Tibial artery (tissue), 4 donors: ENCODE measurements at regions not wholly inside any gene's neighbourhood (a gene's known extent, or its start where the extent isn't known, plus 50 kb on each side); places are given as distances from the start of the nearest gene placed in this dataset.

Experiments
- DNase-seq, 2 donors: peaks; one replicate each; pipeline ENCODE4 v3.0.0-alpha.2; 2019
- H3K27ac ChIP-seq, 2 donors: fragments of 200-600 bp; sonication (generic) in 1 of 2; 1 replicate in 1 of 2; 2 replicates in 1 of 2; pipeline ENCODE4 v1.5.1; 2018 to 2019; ENCODE audit warnings: mild to moderate bottlenecking in 1 of 2
- H3K27me3 ChIP-seq, 2 donors: fragments of 200-600 bp; sonication (generic) in 1 of 2; one replicate each; pipeline versions ENCODE4 v1.5.1 to v1.6.0; 2016 to 2019
- H3K36me3 ChIP-seq, 3 donors: fragments of 200-600 bp; sonication (generic) in 2 of 3; one replicate each; pipeline ENCODE4 v1.5.1; 2016 to 2019; ENCODE audit warnings: mild to moderate bottlenecking in 2 of 3
- H3K4me1 ChIP-seq, 4 donors: fragments of 200-600 bp; sonication (generic) in 2 of 4; 1 replicate in 3 of 4; 2 replicates in 1 of 4; pipeline ENCODE4 v1.5.1; 2016 to 2019
- H3K4me3 ChIP-seq, 2 donors: fragments of 200-600 bp; sonication (generic) in 1 of 2; 1 replicate in 1 of 2; 2 replicates in 1 of 2; pipeline ENCODE4 v1.5.1; 2018 to 2019; ENCODE audit warnings: mild to moderate bottlenecking in 2 of 2
- H3K9me3 ChIP-seq, 3 donors: fragments of 200-600 bp; sonication (generic) in 1 of 3; one replicate each; pipeline ENCODE4 v1.5.1; 2016 to 2019
- CTCF ChIP-seq, 2 experiments: fragments of 200-600 bp in 1 of 2; fragments of 450-650 bp in 1 of 2; IDR thresholded peaks; one replicate each; pipeline ENCODE4 v1.5.1; 2017 to 2019; ENCODE audit warnings: antibody characterized with exemption in 2 of 2, mild to moderate bottlenecking in 1 of 2, moderate library complexity in 1 of 2
- intact Hi-C: fragments of 100-400 bp; cut with DNase I; formaldehyde crosslinking; loops from one replicate; pipeline ENCODE4 v1.15.0; 2023; ENCODE audit warnings: low total_unique reads

DNA sequence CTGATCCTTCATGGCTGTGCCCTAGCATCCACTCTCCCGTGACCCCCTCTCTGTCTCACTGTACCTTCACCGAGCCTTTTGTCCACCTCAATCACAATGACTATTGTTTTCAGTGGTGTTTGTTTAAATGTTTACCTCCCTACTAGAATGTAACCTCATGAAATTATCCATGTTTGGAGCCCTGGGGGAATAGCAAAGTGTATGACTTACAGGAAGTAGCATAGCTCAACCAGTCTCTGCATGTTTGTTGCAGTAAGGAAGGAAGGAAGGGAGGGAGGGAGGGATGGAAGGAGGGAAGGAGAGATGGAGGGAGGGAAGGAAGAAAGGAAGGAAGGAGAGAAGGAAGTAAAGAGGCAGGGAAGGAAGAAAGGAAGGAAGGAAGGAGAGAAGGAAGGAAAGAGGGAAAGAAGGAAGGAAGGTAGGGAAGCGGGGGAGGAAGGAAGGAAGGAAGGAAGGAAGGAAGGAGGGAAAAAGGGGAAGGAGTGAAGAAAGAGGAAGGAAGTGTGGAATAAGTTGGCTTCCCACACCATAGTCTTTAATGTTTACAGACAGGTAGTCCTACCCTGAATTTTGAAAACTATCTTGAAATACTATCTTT, 421.4 kb downstream of the COG6 start:
- Histone ChIP-seq H3K9me3 (no peaks in the 10 kb centered on the region), H3K27me3 (no peaks in the 10 kb centered on the region), H3K4me3 (no peak overlapping the region), H3K4me1 (no peaks in the 10 kb centered on the region), H3K27ac (no peak overlapping the region), H3K36me3 (no peaks in the 10 kb centered on the region)
- TF ChIP-seq CTCF (IDR thresholded peaks at IDR 0.05) = no peak
- intact Hi-C loops = loop anchor here (10.0 kb wide), 1 partner anchor 958 kb away; no protein-coding TSS in a partner anchor
- DNase-seq = no peak

DNA sequence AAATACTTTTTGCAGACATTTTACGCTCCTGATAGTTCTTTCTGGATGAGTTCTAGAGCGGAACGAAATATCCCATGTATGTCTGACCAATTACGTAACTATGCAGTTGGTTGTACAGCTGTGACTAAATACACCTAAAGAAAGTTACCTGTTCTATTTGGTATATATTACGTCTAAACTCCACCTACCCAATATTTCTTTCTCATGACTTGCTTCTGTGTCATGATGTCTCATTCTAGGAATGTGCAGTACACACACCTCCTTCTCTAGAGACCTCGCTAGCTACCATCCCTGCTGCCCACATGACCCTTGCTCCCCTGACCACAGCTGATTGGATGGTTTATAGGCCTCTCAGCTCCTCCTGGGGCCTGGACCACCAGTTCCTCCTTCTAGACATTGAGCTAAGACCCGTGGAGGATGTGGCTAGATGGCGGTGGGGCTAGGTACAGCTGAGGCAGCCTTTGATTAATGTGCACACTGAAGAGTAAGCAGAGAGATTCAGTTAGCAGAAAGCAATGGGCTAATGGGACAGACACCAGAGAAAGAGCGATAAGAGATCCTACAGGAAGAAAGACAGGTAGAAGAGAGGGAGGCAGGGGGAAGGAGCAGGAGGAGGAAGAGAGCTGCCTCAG, 422.1 kb downstream of the COG6 start:
- H3K4me3 ChIP-seq = no peak overlapping the region
- no peak for DNase-seq

GRCh38 chr13:40079721-40080120, 424.3 kb downstream of the COG6 start:
- DNase-seq = no peak
- intact Hi-C loops = loop anchor here (10.0 kb wide), 1 partner anchor 955 kb away; no protein-coding TSS in a partner anchor
- no peaks in the 10 kb centered on the region for H3K27me3 ChIP-seq
- no peaks in the 10 kb centered on the region for H3K9me3 ChIP-seq
- H3K4me1 ChIP-seq = peaks cover 0 to 3% (median 0%) of the 10 kb centered on the region in 4 donors
- no peak overlapping the region for H3K27ac ChIP-seq
- no peak overlapping the region for H3K4me3 ChIP-seq
- H3K36me3 ChIP-seq = no peaks in the 10 kb centered on the region
- TF ChIP-seq CTCF (IDR thresholded peaks at IDR 0.05) = no peak

More for the DNA sequence above, 422.1 kb downstream of the COG6 start:
- TF ChIP-seq CTCF (IDR thresholded peaks at IDR 0.05) = no peak
- H3K27me3 ChIP-seq = no peaks in the 10 kb centered on the region
- H3K9me3 ChIP-seq = no peaks in the 10 kb centered on the region
- intact Hi-C loops = loop anchor here (10.0 kb wide), 1 partner anchor 957 kb away; no protein-coding TSS in a partner anchor
- no peaks in the 10 kb centered on the region for H3K36me3 ChIP-seq
- no peak overlapping the region for H3K27ac ChIP-seq
- H3K4me1 ChIP-seq = peaks cover 0 to under 1% (median 0%) of the 10 kb centered on the region in 4 donors

GRCh38 chr13:40080676-40081075, 425.2 kb downstream of the COG6 start:
- intact Hi-C loops = no loop called here
- no peak overlapping the region for H3K4me3 ChIP-seq
- TF ChIP-seq CTCF (IDR thresholded peaks at IDR 0.05) = no peak
- H3K27ac ChIP-seq = no peak overlapping the region
- no peaks in the 10 kb centered on the region for H3K9me3 ChIP-seq
- DNase-seq = no peak
- peaks cover 0 to 3% (median 0%) of the 10 kb centered on the region in 4 donors for H3K4me1 ChIP-seq
- no peaks in the 10 kb centered on the region for H3K27me3 ChIP-seq
- no peaks in the 10 kb centered on the region for H3K36me3 ChIP-seq

DNA sequence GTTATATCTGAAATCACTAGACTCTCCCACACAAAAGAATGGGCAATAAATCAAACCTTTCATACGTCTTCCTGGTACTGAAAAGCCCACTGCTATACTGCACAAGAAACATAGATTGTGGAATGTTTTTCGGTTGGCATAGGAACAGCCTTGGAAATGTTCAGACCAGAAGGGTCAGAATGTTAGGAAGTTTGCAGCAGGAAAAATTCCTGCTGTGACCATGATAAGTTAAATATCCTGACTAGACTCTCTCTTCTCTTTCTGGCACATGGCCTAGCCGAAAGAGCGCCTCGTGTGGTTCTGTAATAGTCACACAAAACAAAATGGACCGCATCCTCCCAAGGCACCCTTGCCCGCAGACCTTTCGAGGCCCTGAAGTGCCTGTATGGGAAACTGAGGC, 427.2 kb downstream of the COG6 start:
- Histone ChIP-seq H3K27me3 (no peaks in the 10 kb centered on the region), H3K4me1 (peaks cover 0 to 3% (median 0%) of the 10 kb centered on the region in 4 donors), H3K9me3 (no peaks in the 10 kb centered on the region), H3K36me3 (no peaks in the 10 kb centered on the region), H3K27ac (no peak overlapping the region), H3K4me3 (no peak overlapping the region)
- DNase-seq = no peak
- TF ChIP-seq CTCF (IDR thresholded peaks at IDR 0.05) = no peak
- intact Hi-C loops = no loop called here
